PC-9 (cell line): ENCODE measurements at regions not wholly inside any gene's neighbourhood (a gene's known extent, or its start where the extent isn't known, plus 50 kb on each side); places are given as distances from the start of the nearest gene placed in this dataset.
"Not testable (repeated sequence)": the region's sequence is repeated elsewhere in the genome, so short reads cannot be mapped to it uniquely, and the experiment has no call there.

ENCODE experiments used
- BruUV-seq: library from RNA; stranded (reverse); fragments of 400-500 nt; replicated peaks from 2 replicates; lab custom pipeline; 2021; lab: Mats Ljungman, UMichigan
- CTCF ChIA-PET: fragments of 300-600 bp; sonication (Branson Sonifier 250); formaldehyde crosslinking; loops from one replicate; lab custom pipeline; 2022; ENCODE audit warnings: antibody characterized with exemption; lab: Charles Lee
- POLR2A ChIA-PET: fragments of 300-600 bp; sonication (Branson Sonifier 250); formaldehyde crosslinking; loops from one replicate; lab custom pipeline; 2022; ENCODE audit warnings: antibody characterized with exemption; ENCODE audit not compliant: unreplicated experiment; lab: Charles Lee
- DNase-seq, 2 experiments: peaks; one replicate each; pipeline versions ENCODE4 v3.0.0 to v3.0.0-alpha.2; 2015 to 2022; ENCODE audit warnings: mixed read lengths in 1 of 2
- H2AFZ ChIP-seq: fragments of 200-600 bp; sonication (generic); 2 replicates; pipeline ENCODE4 v1.8.1; 2017; ENCODE audit warnings: antibody characterized with exemption
- H3F3A ChIP-seq: fragments of 200-600 bp; sonication (generic); 2 replicates; pipeline ENCODE4 v1.8.1; 2017; ENCODE audit warnings: antibody characterized with exemption, mild to moderate bottlenecking, low read depth; ENCODE audit not compliant: insufficient read depth
- H3K27ac ChIP-seq: fragments of 200-600 bp; sonication (generic); 2 replicates; pipeline ENCODE4 v1.6.1; 2016; ENCODE audit warnings: mixed run types
- H3K27me3 ChIP-seq: fragments of 200-600 bp; sonication (generic); 2 replicates; pipeline ENCODE4 v1.6.1; 2016; ENCODE audit warnings: low read depth, mixed run types; ENCODE audit not compliant: insufficient read depth
- H3K36me3 ChIP-seq: fragments of 200-600 bp; sonication (generic); 2 replicates; pipeline ENCODE4 v1.6.1; 2016; ENCODE audit warnings: low read depth, mixed run types
- H3K4me1 ChIP-seq: fragments of 200-600 bp; sonication (generic); replicated peaks from 2 replicates; pipeline ENCODE4 v1.6.1; 2016; ENCODE audit warnings: mixed run types; ENCODE audit not compliant: insufficient read depth
- H3K4me2 ChIP-seq: fragments of 200-600 bp; sonication (generic); 2 replicates; pipeline ENCODE4 v1.6.1; 2017; ENCODE audit warnings: mixed run types
- H3K4me3 ChIP-seq: fragments of 200-600 bp; sonication (generic); 2 replicates; pipeline ENCODE4 v1.6.1; 2016; ENCODE audit warnings: mixed run types
- H3K79me2 ChIP-seq: fragments of 200-600 bp; sonication (generic); 2 replicates; pipeline ENCODE4 v1.6.1; 2017; ENCODE audit warnings: low read depth, mixed run types
- H3K9me2 ChIP-seq: fragments of 200-600 bp; sonication (generic); 2 replicates; pipeline ENCODE4 v1.8.1; 2017; ENCODE audit warnings: mild to moderate bottlenecking; ENCODE audit not compliant: insufficient read depth
- H3K9me3 ChIP-seq: fragments of 200-600 bp; sonication (generic); 2 replicates; pipeline ENCODE4 v1.8.1; 2016; ENCODE audit warnings: low read depth; ENCODE audit not compliant: insufficient read depth
- H4K20me1 ChIP-seq: fragments of 200-600 bp; sonication (generic); 2 replicates; pipeline ENCODE4 v1.8.1; 2017; ENCODE audit not compliant: insufficient read depth
- EZH2 ChIP-seq: fragments of 200-600 bp; sonication (generic); IDR thresholded peaks from 2 replicates; pipeline ENCODE4 v1.8.0; 2017; ENCODE audit warnings: antibody characterized with exemption, low read depth
- intact Hi-C: fragments of 100-400 bp; cut with micrococcal nuclease; formaldehyde crosslinking; loops from one replicate; pipeline ENCODE4 v1.10.0; 2022; ENCODE audit not compliant: unreplicated experiment
- TF ChIP-seq, protein P1 (sequence below): fragments of 200-600 bp; sonication (generic); conservative IDR thresholded peaks from 2 replicates; pipeline ENCODE4 v1.6.1; 2017; ENCODE audit warnings: mixed run types, antibody characterized with exemption, mild to moderate bottlenecking, moderate library complexity

DNA sequence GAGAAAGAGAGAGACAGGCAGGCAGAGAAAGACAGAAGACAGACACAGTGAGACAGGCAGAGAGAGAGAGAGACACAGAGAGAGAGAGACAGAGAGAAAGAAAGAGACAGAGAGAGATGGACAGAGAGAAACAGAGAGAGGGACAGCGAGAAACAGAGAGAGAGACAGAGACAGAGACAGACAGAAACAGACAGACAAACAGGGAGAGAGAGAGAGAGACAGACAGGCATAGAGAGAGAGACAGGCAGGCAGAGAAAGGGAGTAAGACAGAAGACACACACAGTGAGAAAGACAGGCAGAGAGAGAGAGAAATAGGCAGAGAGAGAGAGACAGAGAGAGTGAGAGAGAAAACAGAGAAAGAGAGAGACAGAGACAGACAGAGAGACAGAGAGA, 105.3 kb upstream of the ANKRD30BL start:
- Histone ChIP-seq H3K36me3 (no peaks in the 10 kb centered on the region), H2AFZ (no peak overlapping the region), H3K9me2 (no peaks in the 10 kb centered on the region), H3K79me2 (no peaks in the 10 kb centered on the region), H3K27ac (no peak overlapping the region), H3K27me3 (peaks cover 4% of the 10 kb centered on the region; the same call in 1 of the 2 replicates), H4K20me1 (no peaks in the 10 kb centered on the region), H3K4me2 (no peak overlapping the region), H3K9me3 (no peaks in the 10 kb centered on the region), H3K4me1 (peaks cover 7% of the 10 kb centered on the region; the same call in 1 of the 2 replicates), H3K4me3 (no peak overlapping the region), H3F3A (no peaks in the 10 kb centered on the region)
- no peak for DNase-seq
- POLR2A ChIA-PET: no interaction called here
- BruUV-seq: no TSS peak
- CTCF ChIA-PET: no interaction called here
- intact Hi-C loops: loop anchor here (10.0 kb wide), 2 partner anchors 148 to 278 kb away; partner anchors contain the start of gene GPR39
- TF ChIP-seq, protein P1, sequence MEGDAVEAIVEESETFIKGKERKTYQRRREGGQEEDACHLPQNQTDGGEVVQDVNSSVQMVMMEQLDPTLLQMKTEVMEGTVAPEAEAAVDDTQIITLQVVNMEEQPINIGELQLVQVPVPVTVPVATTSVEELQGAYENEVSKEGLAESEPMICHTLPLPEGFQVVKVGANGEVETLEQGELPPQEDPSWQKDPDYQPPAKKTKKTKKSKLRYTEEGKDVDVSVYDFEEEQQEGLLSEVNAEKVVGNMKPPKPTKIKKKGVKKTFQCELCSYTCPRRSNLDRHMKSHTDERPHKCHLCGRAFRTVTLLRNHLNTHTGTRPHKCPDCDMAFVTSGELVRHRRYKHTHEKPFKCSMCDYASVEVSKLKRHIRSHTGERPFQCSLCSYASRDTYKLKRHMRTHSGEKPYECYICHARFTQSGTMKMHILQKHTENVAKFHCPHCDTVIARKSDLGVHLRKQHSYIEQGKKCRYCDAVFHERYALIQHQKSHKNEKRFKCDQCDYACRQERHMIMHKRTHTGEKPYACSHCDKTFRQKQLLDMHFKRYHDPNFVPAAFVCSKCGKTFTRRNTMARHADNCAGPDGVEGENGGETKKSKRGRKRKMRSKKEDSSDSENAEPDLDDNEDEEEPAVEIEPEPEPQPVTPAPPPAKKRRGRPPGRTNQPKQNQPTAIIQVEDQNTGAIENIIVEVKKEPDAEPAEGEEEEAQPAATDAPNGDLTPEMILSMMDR: no peak
- TF ChIP-seq EZH2: no peak

DNA sequence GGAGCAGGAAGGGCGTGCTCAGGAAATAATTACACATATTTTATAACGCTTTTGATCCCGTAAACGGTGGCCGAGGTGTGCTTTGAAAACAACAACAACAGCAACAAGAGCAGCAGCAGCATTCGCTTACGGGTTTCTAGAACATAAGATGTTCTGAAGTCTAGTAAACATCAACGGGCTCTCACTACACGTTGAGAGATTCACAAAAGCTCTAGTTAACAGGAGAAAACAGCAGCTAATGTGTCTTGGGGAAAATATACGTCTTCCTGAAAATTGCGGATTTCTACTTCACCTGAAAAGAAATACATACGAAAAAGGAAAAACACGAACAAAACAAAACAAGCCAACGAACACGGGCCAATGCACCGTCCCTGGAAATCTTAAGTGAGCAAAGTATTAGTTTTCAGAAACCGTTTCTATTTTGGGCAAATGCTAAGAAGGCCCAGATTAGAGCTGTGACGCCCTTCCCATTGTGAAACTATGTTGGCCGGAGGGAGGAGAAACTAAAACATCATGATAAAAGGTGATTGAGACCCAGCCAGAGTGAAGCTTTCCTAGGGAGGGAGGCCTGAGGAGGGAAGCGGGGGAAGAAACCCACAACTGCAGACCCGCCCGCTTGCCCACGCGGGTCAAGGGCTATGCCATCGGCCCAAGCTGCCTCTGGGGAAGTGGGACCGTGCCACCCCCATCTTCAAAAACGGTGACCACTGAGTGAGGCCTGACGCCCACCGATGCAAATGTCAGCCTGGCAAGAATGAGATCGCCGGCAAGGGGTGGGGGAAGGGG, 105.9 kb upstream of the ANKRD30BL start:
- H3K4me1 ChIP-seq, BruUV-seq, H4K20me1 ChIP-seq, H3K27me3 ChIP-seq, H2AFZ ChIP-seq, H3K36me3 ChIP-seq, H3K9me2 ChIP-seq, H3K9me3 ChIP-seq, H3K79me2 ChIP-seq, H3K27ac ChIP-seq, H3K4me3 ChIP-seq, H3F3A ChIP-seq: not testable (repeated sequence)
- ChIA-PET POLR2A (interaction anchor here (0.6 kb wide), 1 partner anchor 382 kb away, joined by 7 read pairs; no protein-coding TSS in a partner anchor), CTCF (interaction anchor here (0.8 to 1.0 kb wide), 2 partner anchors 172 to 904 kb away, joined by 4 read pairs; no protein-coding TSS in a partner anchor)
- intact Hi-C loops: loop anchor here (1.0 to 10.0 kb wide), 4 partner anchors 147 to 904 kb away; partner anchors contain the start of gene GPR39
- DNase-seq: peak in 1 of 2 experiments; percentile 6
- H3K4me2 ChIP-seq: peak overlapping the region; percentile 70; the same call in 1 of the 2 replicates

DNA sequence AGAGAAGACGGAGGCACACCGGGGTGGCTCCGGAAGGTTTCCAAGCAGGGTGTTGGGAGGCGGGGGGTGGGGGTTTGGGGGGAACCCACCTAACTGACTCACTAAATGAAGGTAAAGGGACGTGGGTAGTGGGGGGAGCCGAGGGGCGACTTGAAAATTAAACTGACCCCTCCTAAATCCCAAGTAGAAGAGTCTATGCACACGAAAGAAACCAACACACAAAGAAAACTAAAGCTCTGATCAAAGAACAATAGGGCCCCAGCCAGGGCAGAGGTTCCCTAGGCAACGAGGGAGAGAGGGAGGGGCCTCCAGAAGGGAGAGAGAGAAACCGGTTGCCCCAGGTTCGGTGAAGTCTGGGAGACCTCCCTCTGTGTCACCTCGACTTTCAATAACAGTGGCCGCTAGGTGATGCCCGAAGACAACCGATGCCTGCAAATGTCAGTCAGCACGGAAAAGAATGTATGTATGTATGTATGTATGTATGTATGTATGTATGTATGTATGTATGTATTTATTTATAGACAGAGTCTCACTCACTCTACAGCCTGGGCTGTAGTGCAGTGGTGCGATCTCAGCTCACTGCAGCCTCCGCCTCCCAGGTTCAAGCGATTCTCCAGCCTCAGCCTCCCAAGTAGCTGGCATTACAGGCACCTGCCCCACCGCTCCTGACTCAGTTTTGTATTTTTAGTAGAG, 106.7 kb upstream of the ANKRD30BL start:
- not testable (repeated sequence) for H2AFZ ChIP-seq, H3K27ac ChIP-seq, H3K9me3 ChIP-seq, H3K4me1 ChIP-seq, H3K36me3 ChIP-seq, H3K79me2 ChIP-seq, H3F3A ChIP-seq, H3K9me2 ChIP-seq, H4K20me1 ChIP-seq, H3K27me3 ChIP-seq, BruUV-seq
- TF ChIP-seq, protein P1: peak; percentile 86
- peak; percentile 85 to 87 for DNase-seq
- H3K4me2 ChIP-seq: peak overlapping the region; percentile 70
- intact Hi-C loops: loop anchor here (1.0 to 10.0 kb wide), 4 partner anchors 146 to 903 kb away; partner anchors contain the start of gene GPR39
- H3K4me3 ChIP-seq: peak overlapping the region; percentile 44; the same call in 1 of the 2 replicates
- ChIA-PET CTCF (interaction anchor here (0.5 to 1.0 kb wide), 3 partner anchors 171 to 906 kb away, joined by 4 to 9 read pairs (median 4); no protein-coding TSS in a partner anchor), POLR2A (interaction anchor here (0.6 kb wide), 1 partner anchor 381 kb away, joined by 7 read pairs; no protein-coding TSS in a partner anchor)
